HUDEP-2 (cell line): ENCODE measurements at regions not wholly inside any gene's neighbourhood (a gene's known extent, or its start where the extent isn't known, plus 50 kb on each side); places are given as distances from the start of the nearest gene placed in this dataset.

Source experiments
- DNase-seq, 76 experiments: peaks; one replicate each; lab custom pipeline; 2025; ENCODE audit not compliant: unreplicated experiment in 76 of 76; lab: John Stamatoyannopoulos, UW

DNA sequence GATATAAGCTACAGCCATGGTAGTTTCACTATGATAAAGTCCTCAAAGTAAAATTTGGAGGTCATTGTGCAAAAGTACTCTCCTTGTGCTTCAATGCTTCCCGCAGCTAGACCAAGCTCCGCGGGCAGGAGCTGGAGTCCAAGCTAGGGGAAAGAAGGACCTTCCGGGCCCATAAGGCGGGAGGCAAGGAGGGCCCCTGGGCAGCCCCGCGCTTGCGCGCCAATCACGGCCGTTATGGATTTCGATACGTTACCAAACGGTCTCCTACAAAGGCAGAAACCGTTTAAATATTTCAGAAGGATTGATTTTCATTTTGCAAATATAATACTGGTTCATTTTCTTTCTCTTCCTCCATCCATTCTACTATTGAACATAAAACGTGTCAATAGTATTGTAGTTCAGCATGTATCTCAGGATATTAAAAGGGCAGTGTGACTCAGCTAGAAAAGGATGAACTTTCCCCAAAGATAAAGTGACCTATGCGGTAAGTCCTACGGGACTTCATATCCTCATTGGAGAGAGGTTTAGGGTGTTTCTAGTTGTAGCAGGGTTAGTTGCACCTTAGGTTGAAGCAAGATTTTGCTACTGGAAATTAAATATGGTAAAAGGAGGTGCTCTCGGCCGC is 128.0 kb downstream of the KIF20B start:
- no peak for DNase-seq

DNA sequence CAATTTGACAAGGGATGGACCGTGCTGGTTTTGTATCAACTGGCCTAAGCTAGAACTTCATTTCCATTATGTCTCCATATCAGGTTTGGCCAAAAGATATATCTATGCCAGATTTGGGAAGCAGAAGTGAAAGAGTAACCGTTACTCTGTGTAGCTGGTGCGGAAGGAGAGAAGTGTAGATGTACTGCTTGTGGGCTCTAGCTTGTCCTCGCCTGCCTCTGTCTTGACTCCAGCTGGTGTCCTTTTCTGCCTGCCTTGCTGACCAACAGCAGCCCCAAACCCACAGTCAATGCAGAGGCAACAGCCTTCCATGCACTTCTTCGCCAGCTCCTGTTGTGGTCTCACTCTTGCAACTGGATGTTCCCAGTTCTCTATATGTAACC is 128.5 kb downstream of the KIF20B start:
- no peak for DNase-seq

DNA sequence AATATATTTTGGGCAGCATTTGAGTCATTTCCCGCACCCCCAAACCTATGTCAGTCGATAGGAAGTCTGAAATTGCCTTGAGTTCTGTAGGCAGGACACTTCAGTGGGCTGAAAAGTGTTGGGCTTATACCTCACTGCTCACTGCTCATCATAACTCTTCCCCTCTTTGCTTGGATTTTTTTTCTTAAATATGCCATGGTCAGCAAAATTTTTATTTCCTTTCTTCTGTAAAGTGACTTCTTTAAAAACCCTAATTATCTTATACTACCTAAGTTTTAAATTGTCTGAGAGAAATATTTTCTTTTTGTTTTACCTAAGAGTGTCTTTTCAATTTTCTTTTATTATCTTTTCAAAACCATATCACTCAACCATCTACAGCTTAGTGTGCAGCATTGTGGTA is 129.2 kb downstream of the KIF20B start:
- no peak for DNase-seq

DNA sequence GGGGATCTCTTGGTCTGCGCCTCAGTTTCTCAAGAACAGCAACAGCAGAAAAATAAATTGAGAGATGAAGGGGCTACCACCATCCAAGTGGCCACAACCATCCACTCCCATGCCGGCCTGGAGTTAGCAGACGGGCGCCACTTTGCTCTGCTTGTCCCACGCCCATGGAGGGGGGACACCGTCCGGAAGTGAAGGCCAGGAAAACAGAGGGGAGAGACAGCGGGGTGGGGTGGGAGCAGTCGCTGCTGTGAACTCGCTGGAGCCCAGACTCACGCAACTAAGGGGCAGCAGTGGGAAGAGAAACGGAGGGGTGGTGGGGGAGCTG is 135.4 kb downstream of the KIF20B start:
- DNase-seq: no peak

DNA sequence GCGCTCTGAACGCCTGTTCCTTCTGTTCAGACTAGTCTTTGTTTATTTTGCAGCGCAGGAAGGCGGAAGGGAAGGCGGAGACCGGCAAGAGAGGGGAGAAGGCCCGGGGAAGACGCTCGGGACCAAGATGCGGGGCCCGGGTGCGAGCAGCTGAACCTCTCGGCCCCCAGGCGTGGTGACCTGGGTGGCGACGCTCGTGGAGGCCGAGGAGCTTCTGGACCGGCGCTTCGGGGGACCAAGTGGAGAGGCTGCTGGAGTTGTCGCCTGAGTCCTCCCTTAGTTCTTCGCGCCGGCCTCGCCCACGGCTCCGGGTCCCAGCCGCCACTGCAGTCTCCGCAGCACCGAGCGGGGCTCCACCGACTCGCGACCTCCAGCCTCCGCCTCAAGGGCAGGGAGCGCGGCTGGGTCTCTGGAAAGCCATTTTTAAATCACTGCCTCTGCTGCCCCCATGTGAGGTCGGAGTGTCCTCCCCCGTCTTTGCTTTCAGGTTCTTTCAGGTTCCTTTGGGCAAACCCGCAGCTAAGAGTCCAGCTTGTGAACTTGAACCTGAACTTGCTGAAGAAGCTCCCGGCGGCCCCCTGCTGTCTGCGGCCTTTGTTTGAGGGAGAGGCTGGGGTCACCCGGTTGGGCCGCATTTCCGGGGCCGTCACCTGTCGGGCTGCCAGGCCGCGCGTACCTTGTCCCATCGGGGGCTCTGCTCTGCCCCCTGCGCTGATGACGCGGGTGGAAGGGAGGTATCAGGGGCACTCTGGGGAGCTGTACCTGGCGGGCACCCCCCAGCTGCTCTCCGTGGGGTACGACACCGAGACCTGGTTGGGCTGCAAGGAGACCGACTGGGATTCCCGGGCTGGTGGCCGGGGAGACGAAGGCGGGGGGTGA is 136.0 kb downstream of the KIF20B start:
- peak in 1 of 76 experiments; percentile 2 for DNase-seq

DNA sequence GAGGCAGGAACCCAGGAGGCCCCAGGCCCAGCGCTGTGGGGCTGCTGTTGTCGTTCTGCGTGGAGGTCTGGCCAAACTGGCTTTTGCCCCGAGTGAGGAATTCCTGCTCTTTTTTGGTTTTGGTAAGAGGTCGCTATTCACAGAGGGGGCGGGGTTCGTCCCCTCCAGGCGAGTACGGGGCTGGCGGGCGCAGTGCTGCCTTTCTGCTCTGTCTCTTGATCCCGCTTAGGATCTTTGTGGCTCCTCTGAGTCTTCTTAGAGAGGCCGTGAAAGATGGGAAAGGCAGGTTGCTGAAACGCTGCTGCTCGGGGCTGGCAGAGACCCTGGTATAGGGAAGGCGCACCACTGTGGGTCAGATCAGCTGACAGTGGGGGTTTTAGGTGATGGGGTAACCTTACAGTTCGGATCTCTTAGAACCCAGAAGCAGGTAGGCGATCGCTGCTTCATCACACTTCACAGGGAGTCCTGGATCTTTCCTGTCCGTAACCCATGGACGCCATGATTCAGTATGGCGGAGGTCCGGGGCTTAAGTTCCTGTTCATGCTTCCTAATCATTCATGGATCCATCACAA is 136.7 kb downstream of the KIF20B start:
- no peak for DNase-seq

DNA sequence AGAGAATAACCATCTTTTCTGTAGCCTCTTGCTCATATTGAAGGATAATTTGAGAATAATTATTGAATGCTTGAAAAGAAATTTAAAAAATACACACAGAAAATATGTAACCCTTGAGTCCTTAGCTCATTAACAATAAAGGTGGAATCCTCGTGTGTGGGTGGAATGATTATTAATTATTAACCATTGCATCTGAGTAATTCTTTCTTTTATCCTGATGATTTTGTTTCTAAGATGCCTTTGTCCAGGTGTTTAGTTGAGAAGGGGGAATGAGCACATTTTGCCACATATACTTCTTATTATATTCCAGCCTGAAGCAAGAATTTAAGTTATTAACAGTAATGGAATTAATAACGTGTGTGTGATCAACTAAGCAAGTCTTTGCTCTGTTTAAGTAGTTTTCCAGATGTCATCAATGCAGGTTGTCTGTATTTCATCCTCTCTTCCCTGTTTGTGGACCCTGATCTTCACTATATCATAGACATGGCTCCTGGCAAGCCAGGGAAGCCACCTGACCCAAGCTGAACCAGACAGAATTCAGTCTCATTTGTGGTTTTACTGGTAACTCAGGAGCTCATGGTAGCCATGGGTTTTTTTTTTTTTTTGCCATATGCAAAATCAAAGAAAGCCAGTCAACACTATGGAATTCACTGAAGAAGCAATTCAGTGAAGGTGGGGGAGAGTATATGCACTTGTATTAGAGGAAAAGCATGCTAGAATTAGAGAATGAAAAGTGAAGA is 144.3 kb downstream of the KIF20B start:
- DNase-seq: no peak

DNA sequence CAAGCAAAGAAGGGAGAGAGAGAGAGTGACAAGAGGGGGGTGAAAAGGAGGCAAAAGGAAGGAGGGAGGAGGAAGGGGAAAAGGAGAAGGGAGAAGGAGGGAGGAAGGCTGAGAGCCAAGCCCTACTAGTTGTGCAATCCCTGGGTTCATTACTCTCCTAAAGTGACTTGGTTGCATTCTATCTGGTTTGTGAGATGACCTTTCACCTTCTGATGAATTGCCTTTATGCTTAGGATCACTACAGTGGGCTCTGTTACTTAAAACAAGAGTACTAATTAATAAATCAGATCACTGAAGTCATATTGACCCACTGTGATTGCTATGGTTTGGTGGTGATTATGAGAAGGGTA is 144.9 kb downstream of the KIF20B start:
- DNase-seq: no peak

DNA sequence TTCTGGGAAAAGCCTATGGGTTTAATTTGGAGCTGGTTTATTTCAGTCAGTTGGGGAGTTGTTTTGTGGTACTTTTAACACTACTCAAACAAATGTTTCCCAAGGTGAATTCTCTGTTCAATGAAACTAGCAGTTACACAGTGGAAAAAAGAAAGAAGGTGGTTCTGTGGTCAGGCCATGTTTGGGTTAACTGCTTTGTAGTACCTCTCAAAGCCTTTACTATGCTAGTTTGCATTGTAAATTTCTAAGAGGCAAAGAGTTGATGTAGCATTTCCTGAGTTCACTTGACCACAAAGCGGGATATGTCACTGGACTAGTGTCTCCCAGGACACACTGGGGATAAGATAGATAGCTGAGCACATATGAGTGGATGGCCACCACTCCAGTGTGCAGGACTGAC is 145.4 kb downstream of the KIF20B start:
- DNase-seq: no peak

DNA sequence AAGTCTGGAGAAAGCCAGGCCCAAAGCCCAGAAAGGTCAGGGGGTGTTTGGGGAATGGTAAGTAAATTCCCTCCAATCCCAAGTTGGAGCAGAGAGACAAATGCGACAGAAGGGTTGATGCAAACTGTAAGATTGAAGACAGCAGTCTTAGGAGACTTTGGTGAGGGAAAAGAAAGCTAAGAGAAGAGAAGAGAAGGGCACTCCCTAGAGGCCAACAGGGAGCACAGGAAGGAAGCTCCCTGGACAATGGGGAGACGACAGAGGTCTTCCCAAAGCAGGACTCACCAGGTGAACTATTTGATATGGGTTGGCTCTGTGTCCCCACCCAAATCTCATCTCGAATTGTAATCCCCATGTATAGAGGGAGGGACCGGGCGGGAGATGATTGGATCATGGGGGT is 151.5 kb downstream of the KIF20B start:
- no peak for DNase-seq

DNA sequence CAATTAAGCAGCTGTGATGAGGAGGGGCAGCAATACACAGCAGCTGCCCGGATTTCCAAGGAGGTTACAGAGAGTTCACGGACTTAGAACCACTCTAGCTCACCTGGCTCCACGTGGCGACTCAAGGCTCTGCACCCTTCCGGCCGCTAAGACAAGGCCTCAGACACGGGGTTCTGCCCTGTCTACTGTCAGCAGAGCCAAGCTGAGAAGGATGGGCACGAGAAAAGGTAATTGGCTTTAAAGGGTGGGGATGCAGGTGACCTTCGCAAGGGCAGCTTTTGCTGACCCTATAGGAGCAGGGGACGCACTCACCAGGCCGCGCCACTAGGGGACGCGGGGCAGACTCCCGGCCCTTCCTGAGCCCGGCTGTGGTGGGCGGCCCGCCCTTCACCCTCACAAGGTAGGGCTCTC is 152.4 kb downstream of the KIF20B start:
- no peak for DNase-seq

DNA sequence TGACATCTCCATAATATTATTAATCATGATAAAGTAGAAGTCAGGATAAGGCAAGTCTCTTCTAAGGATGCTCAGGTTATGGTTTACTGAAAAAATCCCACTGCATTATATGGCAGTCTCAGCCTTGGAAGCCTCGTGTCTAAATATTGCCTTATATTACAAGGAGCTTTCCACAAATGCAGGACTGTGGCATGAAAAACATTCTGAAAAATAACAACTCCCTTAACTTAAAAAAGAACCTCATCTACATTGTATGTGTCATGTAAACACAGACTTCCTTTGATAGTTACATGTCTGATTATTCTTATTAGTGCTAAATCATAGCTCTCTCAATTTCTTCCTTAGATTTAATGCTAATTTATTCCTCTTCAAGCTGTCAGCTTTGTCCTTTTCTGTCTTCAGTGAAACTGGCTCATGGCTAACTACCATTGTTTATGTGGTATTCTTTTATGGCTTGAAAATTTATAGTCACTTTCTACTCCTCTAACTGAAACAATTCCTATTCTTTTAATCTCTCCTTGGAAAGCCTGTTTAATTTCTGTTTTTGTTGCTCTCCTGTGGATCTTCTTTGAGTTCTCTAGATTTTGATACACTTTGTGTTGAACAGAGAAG is 156.1 kb downstream of the KIF20B start:
- no peak for DNase-seq

DNA sequence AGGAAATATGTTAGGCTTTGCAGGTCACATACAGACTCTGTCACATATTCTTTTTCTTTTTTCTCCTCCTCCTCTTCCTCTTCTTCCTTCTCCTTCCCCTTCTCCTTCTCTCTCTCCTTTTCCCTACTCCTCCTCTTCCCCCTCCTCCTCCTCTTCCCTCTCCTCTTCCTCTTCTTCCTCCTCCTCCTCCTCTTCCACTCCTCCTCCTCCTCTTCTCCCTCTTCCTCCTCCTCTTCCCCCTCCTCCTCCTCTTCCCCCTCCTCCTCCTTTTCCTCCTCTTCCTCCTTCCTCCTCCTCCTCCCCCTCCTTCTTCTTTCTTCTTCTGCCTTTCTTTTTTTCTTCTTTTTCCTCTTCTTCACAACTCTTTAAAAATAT is 159.8 kb downstream of the KIF20B start:
- DNase-seq: no peak

DNA sequence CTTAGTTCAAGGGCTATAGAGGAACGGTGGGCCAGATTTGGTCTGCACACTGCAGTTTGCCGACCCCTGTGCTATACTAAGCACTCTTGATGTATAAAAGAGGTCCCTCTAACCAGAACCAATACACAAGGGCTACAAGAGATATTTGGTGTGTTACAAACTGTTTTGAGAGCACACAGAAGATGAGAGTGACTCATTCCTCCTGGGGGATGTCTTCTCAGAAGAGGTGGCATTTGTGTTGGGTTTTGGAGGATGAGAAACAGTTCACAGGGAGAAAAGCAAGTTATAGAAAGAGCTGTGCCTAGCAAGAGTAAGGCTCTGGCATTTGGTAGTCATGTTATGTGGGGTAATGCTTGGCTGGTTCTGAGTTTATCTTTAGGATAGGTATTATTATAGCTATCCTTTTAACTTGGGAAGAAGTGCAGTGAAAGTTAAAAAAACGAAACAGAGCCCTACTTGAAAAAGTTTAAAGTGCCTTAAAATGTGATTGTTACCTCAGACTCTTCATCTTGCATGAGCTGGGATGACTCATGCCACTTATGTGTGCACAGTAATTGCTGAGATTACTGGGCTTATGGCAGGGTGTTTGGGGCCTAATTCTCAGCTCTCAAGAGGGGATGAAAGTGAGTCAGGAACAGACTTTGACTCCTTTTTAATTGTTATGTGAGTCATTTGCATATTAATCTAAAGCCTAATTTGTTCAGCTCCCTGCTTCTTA is 160.4 kb downstream of the KIF20B start:
- no peak for DNase-seq

DNA sequence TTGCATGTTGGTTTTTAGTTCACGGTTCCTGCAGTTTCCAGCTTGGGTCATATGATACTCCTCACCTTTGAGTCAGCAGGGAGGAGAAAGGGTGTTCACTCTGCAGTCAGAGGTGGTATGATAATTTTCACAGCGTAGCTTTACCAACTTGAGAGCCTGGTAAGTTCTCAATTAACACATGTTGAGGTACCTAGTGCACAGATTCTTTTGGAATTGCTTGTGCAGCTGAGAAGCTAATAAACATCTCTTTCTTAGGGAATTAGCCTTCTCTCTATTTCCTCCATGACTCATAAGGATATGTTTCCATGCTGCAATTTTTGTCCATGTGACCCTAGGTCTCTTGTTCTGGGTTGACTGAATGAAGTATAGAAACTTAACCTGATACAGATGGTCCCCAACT is 166.6 kb downstream of the KIF20B start:
- no peak for DNase-seq

DNA sequence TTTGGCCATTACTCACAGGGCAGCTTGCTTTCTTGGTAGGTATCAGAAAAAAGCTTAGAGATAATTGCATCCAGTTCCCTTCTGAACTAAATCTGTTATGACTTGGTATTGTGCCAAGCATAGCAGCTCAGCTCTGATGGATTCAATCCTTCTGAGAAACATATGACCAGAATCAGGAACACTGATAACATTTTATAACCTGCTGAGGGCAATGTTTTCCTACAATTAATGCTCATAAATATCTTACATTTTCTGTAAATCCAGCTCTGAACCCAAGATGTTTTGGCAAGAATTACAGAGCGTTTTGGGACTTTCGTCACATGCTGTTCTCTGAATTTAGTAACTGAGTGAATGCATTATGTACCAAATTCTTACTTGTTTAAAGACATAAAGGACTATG is 167.8 kb downstream of the KIF20B start:
- DNase-seq: no peak

DNA sequence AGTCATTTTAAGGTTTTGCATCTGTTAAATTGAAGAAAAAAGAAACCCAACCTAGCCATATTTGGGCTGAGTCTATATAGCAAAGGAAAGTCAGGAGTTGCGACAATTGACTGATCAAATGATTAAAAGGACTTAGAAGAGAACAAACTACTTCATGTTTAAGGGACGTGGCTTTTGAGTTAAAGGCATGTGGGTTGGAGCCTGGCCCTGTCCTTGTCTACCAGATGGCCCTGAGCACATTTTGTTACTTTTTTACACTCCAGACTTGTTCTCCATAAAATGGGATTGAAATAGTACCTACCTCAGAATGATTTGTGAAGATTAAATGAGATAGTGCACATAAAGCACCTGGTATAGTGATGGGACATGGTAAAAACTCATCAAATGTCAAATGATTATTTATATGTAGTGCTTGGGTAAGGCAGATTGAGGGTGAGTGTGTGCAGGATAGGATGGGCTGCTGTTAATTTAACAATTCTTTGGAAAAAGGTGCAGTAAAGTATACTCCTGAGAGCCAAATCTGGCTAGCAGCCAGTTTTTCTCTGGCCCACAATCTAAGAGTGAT is 168.3 kb downstream of the KIF20B start:
- no peak for DNase-seq

DNA sequence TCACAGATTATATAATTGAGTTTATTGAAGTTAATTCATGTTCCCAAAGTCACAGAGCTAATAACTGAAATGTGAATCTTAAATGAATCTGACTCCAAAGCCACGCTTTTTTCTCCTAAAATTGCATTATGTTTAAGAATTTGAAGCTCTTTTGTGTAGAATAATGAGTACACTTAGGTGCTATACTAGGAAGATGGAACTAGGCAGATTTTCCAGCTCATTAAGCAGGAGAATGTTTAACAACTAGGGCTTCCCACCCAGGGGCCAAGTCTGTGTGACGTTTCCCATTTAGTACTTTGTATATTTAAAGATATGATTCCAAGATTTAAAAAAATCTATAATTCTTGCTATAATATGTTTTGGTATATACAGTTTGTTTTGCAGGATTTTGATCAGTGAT is 169.5 kb downstream of the KIF20B start:
- DNase-seq: no peak

DNA sequence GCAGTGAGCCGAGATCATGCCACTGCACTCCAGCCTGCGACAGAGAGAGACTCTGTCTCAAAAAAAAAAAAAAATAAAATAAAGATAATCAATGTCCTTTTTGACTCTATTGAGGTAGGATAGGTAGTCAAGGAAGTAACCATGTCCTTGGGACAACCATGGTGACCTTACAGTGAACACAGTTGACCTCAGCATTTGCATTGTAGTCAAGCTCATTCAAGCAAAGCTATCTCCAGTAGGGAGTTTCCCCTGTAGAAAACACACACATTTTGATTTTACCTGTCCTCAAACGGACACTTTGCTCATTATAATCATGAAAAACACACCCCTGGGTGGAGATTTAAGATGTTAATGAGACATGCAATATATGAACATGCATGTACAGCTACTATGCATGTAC is 171.7 kb downstream of the KIF20B start:
- no peak for DNase-seq

DNA sequence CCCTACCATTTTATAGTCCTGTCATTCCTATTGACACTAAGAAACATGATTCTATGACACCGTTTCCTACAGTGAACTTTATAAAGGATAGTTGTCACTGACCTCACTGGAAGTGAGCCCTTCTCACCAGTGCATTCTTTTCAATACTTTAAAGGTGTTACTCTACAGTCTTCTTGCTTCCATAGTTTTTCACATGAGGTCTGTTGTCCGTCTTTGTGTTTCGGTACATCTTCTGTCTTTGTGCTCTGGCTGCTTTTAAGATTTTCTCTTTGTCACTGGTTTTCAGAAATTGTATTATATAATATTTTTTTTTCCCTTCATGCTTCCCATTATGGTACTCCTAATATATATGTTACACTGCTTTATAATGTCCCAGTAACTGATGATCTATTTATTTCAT is 174.2 kb downstream of the KIF20B start:
- DNase-seq: no peak
